NCI-H2081 treated with DMSO at 0.1 percent for 48 hours (cell line): ENCODE measurements at regions not wholly inside any gene's neighbourhood (a gene's known extent, or its start where the extent isn't known, plus 50 kb on each side); places are given as distances from the start of the nearest gene placed in this dataset.
"Not testable (repeated sequence)": the region's sequence is repeated elsewhere in the genome, so short reads cannot be mapped to it uniquely, and the experiment has no call there.

Experiments
- DNase-seq: peaks from one replicate; lab custom pipeline; 2025; lab: John Stamatoyannopoulos, UW

- no peak for DNase-seq
Observed at GRCh38 chr18:55953326-55953725, 365.3 kb upstream of the TCF4 start.

- not testable (repeated sequence) for DNase-seq
Observed at GRCh38 chr18:55951738-55952137, 363.7 kb upstream of the TCF4 start.

GRCh38 chr18:55950379-55951166 lies 362.6 kb upstream of the TCF4 start:
- no peak for DNase-seq

- no peak for DNase-seq
Observed at GRCh38 chr18:55934821-55935220, 346.8 kb upstream of the TCF4 start.

GRCh38 chr18:55932675-55933074 lies 344.7 kb upstream of the TCF4 start:
- no peak for DNase-seq

- DNase-seq: no peak
Observed at GRCh38 chr18:55927831-55928230, 339.8 kb upstream of the TCF4 start.

- no peak for DNase-seq
Observed at GRCh38 chr18:55925772-55926171, 337.8 kb upstream of the TCF4 start.

GRCh38 chr18:55920063-55920462 lies 332.1 kb upstream of the TCF4 start:
- no peak for DNase-seq

- DNase-seq: no peak
Observed at GRCh38 chr18:55918444-55918843, 330.5 kb upstream of the TCF4 start.

- no peak for DNase-seq
Observed at GRCh38 chr18:55912919-55913318, 324.9 kb upstream of the TCF4 start.

GRCh38 chr18:55912071-55912470 lies 324.1 kb upstream of the TCF4 start:
- DNase-seq: no peak

GRCh38 chr18:55910296-55910695 lies 322.3 kb upstream of the TCF4 start:
- DNase-seq: no peak

- no peak for DNase-seq
Observed at GRCh38 chr18:55908901-55909366, 320.9 kb upstream of the TCF4 start.

GRCh38 chr18:55907453-55908175 lies 319.6 kb upstream of the TCF4 start:
- DNase-seq: no peak

GRCh38 chr18:55906536-55906935 lies 318.5 kb upstream of the TCF4 start:
- DNase-seq: no peak

- no peak for DNase-seq
Observed at GRCh38 chr18:55903911-55904310, 315.9 kb upstream of the TCF4 start.

- DNase-seq: no peak
Observed at GRCh38 chr18:55900380-55900779, 312.4 kb upstream of the TCF4 start.

- DNase-seq: no peak
Observed at GRCh38 chr18:55897091-55897689, 309.2 kb upstream of the TCF4 start.

- DNase-seq: no peak
Observed at GRCh38 chr18:55893948-55894347, 306.0 kb upstream of the TCF4 start.

- not testable (repeated sequence) for DNase-seq
Observed at GRCh38 chr18:55892862-55893813, 305.1 kb upstream of the TCF4 start.

GRCh38 chr18:55886886-55887285 lies 298.9 kb upstream of the TCF4 start:
- no peak for DNase-seq

GRCh38 chr18:55884498-55884897 lies 296.5 kb upstream of the TCF4 start:
- DNase-seq: no peak
